ENCODE measurements at regions not wholly inside any gene's neighbourhood (a gene's known extent, or its start where the extent isn't known, plus 50 kb on each side); places are given as distances from the start of the nearest gene placed in this dataset.

DNA sequence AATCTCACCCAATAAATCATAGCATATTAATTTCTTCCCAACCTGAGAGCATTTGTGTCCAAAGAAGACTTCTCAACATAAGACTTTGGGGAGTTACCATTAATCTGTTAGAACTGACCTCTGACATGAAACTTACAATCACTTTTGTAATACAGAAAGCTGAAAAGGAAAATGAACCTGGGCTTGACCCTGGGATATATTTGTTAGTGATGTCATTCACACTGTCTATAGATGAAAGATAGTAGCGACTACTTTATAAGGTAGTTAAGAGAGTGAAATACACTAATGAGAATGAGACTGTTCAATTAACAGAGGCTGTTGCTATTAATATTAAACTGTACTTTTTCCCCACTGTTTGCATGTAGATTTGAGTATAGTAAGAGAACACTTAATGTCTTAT lies 1334.8 kb upstream of the TMEM132C start:
- Histone ChIP-seq H3K36me3 (no peaks in the 10 kb centered on the region), H3K27me3 (no peaks in the 10 kb centered on the region), H3K9me3 (no peaks in the 10 kb centered on the region), H3K4me3 (no peak overlapping the region), H3K27ac (no peak overlapping the region), H3K4me1 (peaks cover 0 to 6% (median 0%) of the 10 kb centered on the region in 12 donors)
- DNase-seq (no peak), ATAC-seq (no peak)
- intact Hi-C loops (cut with DNase I) = no loop called here
- 68 to 78% (median 72%) methylated on average over 1 of the region's 1 CpG for WGBS, 4 donors
- TF ChIP-seq, protein P1, sequence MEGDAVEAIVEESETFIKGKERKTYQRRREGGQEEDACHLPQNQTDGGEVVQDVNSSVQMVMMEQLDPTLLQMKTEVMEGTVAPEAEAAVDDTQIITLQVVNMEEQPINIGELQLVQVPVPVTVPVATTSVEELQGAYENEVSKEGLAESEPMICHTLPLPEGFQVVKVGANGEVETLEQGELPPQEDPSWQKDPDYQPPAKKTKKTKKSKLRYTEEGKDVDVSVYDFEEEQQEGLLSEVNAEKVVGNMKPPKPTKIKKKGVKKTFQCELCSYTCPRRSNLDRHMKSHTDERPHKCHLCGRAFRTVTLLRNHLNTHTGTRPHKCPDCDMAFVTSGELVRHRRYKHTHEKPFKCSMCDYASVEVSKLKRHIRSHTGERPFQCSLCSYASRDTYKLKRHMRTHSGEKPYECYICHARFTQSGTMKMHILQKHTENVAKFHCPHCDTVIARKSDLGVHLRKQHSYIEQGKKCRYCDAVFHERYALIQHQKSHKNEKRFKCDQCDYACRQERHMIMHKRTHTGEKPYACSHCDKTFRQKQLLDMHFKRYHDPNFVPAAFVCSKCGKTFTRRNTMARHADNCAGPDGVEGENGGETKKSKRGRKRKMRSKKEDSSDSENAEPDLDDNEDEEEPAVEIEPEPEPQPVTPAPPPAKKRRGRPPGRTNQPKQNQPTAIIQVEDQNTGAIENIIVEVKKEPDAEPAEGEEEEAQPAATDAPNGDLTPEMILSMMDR (IDR thresholded peaks at IDR 0.05) = no peak
- no peak for TF ChIP-seq POLR2A (IDR thresholded peaks at IDR 0.05)

DNA sequence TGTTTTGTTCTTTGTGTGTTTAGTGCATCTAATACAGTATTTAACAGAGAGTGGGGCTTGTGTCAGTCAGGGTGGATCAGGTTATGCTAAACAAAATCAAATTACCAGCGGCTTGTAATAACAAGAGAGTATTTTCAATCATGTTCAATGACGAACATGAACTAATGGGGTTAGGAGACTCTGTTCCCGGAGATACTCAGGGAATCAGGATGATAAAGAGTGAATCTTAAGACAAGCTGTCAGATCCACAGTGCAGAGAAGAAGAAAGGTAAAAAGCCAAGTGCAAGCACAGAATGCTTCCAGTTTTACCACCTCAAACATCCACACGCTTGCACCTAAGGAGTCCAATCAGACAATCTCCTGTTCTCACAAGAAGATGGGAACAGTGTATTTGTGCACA lies 1331.5 kb upstream of the TMEM132C start:
- 82 to 88% (median 85%) methylated on average over 4 of the region's 4 CpGs for WGBS, 4 donors
- no peaks in the 10 kb centered on the region for H3K27me3 ChIP-seq
- no peak for ATAC-seq
- H3K9me3 ChIP-seq = no peaks in the 10 kb centered on the region
- no peak for DNase-seq
- peaks cover 0 to 6% (median 0%) of the 10 kb centered on the region in 12 donors for H3K4me1 ChIP-seq
- TF ChIP-seq, protein P1 (IDR thresholded peaks at IDR 0.05) = no peak
- TF ChIP-seq POLR2A (IDR thresholded peaks at IDR 0.05) = no peak
- no peaks in the 10 kb centered on the region for H3K36me3 ChIP-seq
- intact Hi-C loops (cut with DNase I) = no loop called here
- H3K27ac ChIP-seq = no peak overlapping the region
- H3K4me3 ChIP-seq = no peak overlapping the region

DNA sequence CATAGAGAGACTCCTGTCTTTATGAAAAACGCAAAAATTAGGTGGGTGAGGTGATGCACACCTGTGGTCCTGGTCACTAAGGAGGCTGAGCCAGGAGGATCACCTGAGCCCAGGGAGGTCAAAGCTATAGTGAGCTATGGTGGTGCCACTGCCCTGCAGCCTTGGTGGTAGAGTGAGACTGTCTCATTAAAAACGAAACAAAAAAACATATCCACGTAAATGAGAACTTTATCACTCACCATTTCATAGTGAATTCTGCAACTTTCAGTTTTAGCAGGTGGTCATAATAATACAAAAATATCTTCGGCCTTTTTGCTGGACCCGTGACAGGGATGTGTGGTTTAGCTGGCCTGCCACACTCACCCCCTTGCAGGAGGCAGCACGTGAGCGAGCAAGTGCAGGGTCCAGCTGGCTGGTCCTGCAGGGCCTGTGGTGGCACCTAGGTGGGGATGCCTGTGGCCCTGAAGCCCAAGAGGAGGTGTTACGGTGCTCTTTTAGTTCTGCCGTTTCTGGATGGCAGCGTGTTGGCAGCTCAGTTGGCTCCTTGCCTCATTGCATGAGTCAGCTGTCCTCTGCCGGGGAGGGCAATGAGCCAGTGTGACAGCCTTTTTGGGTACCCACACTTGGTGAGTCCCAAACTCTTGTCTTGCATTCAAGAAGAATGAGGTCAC lies 1330.7 kb upstream of the TMEM132C start:
- Histone ChIP-seq H3K27me3 (no peaks in the 10 kb centered on the region), H3K9me3 (peaks cover 0 to 3% (median 0%) of the 10 kb centered on the region in 12 donors), H3K36me3 (no peaks in the 10 kb centered on the region), H3K4me1 (peaks cover 0 to 6% (median 0%) of the 10 kb centered on the region in 12 donors), H3K4me3 (no peak overlapping the region), H3K27ac (peak overlapping the region in 2 of 12 donors; percentile 13 to 42)
- intact Hi-C loops (cut with DNase I) = no loop called here
- peak; percentile 81 to 94 (median 93) for ATAC-seq
- 51 to 68% (median 56%) methylated on average over 11 of the region's 11 CpGs for WGBS, 4 donors
- TF ChIP-seq POLR2A (IDR thresholded peaks at IDR 0.05) = no peak
- TF ChIP-seq, protein P1 (IDR thresholded peaks at IDR 0.05) = no peak
- peak; percentile 44 to 82 (median 67) for DNase-seq

DNA sequence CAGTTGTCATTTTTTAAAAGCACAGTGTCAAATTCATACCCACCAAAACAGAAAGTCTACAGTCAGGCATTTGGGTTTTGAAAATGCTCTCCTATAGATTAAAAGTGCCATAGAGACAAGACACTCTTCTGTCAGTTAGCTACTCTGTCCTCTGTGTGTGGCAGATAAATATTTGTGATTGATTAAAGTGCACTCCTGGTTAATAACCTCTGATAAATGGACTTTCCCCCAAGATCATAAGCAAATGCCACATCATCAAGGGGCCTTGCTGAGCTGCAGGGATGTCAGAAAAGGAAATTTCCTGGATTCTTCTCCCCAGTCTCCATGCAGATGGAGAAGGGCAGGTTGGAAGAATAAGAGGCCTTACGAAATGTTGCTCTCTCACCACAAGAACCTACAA lies 1329.5 kb upstream of the TMEM132C start:
- Histone ChIP-seq H3K27me3 (no peaks in the 10 kb centered on the region), H3K27ac (no peak overlapping the region)
- WGBS, 4 donors = 57 to 89% (median 65%) methylated on average over 1 of the region's 1 CpG

More for the DNA sequence above, 1329.5 kb upstream of the TMEM132C start:
- TF ChIP-seq, protein P1 (IDR thresholded peaks at IDR 0.05) = no peak
- TF ChIP-seq POLR2A (IDR thresholded peaks at IDR 0.05) = no peak
- no peaks in the 10 kb centered on the region for H3K36me3 ChIP-seq
- DNase-seq = no peak
- no peak overlapping the region for H3K4me3 ChIP-seq
- peaks cover 0 to 9% (median 0%) of the 10 kb centered on the region in 12 donors for H3K9me3 ChIP-seq
- H3K4me1 ChIP-seq = peaks cover 0 to 6% (median 0%) of the 10 kb centered on the region in 12 donors
- ATAC-seq = no peak
- intact Hi-C loops (cut with DNase I) = no loop called here

Data from heart left ventricle (tissue), 16 donors.